ENCODE measurements at regions not wholly inside any gene's neighbourhood (a gene's known extent, or its start where the extent isn't known, plus 50 kb on each side); places are given as distances from the start of the nearest gene placed in this dataset.

DNA sequence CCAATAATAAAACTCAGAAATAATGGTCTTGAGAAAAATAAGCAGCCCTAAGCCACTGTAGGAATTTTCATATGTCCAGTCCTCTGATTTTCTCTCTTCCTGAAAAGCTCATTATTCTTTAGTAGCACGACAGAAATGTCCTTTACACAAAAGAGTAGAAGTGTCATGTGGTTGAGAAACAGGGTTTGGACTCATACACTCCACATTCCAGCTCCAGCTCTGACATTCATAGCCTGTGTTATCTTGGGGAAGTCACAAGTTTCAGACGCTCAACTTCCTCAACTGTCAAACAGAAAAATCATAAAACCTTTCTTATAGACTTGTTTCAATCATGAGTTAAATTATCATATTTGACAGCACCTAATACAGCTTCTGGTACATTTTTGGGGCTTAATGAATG, 511.5 kb downstream of the TNS1 start:
- no peak overlapping the region for H3K27ac ChIP-seq
- TF ChIP-seq, protein P1, sequence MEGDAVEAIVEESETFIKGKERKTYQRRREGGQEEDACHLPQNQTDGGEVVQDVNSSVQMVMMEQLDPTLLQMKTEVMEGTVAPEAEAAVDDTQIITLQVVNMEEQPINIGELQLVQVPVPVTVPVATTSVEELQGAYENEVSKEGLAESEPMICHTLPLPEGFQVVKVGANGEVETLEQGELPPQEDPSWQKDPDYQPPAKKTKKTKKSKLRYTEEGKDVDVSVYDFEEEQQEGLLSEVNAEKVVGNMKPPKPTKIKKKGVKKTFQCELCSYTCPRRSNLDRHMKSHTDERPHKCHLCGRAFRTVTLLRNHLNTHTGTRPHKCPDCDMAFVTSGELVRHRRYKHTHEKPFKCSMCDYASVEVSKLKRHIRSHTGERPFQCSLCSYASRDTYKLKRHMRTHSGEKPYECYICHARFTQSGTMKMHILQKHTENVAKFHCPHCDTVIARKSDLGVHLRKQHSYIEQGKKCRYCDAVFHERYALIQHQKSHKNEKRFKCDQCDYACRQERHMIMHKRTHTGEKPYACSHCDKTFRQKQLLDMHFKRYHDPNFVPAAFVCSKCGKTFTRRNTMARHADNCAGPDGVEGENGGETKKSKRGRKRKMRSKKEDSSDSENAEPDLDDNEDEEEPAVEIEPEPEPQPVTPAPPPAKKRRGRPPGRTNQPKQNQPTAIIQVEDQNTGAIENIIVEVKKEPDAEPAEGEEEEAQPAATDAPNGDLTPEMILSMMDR (IDR thresholded peaks at IDR 0.05), result no peak
- H3K4me3 ChIP-seq (ENCODE audit: low read depth in 1 of 2, low read length in 1 of 2), result no peak overlapping the region
- H3K27me3 ChIP-seq, result no peaks in the 10 kb centered on the region
- H3K9me3 ChIP-seq, result no peaks in the 10 kb centered on the region
- H3K36me3 ChIP-seq, result no peaks in the 10 kb centered on the region
- H3K4me1 ChIP-seq (ENCODE audit: control insufficient read depth in 1 of 2, insufficient read depth in 1 of 2, low read depth in 1 of 2, low read length in 1 of 2), result no peaks in the 10 kb centered on the region

DNA sequence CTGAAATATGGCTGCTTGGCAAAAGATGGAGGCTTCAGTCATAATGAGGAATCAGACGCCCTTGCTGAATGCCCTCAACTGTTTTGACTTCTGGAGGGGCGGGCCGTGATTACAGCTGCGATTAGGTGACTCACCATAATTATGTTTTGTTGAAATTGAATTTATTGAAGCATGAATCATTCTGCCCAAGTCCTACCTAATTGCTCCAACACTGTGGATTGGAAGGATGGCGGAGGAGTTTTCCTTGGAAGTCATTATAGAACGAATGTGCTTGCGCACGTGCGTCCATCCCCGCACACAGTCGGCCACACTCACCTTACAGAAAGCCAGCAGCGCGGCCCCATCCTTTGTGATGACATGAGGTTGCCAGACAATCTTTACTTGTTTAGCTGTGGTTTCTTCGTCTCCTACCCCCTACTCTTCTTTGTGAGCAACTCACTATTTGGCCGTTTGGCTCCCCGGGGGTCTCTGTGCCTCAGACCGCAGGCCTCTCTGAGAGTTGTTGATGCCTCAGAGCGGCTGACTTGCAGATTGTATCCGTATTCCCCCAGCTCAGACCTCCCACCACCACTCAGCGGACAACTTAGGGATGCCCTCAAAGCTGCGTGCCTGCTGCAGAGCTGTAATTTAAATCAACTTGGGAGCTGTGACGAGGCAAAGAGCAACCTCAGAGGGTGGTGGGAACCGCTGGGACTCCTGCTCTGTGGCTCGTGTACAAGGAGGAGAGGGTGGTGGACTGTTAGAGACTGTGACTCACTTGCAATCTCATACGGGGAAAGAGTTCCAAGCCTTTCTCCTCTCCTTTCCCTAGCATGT, 513.4 kb downstream of the TNS1 start:
- TF ChIP-seq, protein P1 (IDR thresholded peaks at IDR 0.05), result no peak
- Histone ChIP-seq H3K4me1 (ENCODE audit: control insufficient read depth in 1 of 2, insufficient read depth in 1 of 2, low read depth in 1 of 2, low read length in 1 of 2) (no peaks in the 10 kb centered on the region), H3K9me3 (no peaks in the 10 kb centered on the region), H3K36me3 (no peaks in the 10 kb centered on the region), H3K27me3 (peaks cover 2% of the 10 kb centered on the region), H3K4me3 (ENCODE audit: low read depth in 1 of 2, low read length in 1 of 2) (no peak overlapping the region), H3K27ac (no peak overlapping the region)

DNA sequence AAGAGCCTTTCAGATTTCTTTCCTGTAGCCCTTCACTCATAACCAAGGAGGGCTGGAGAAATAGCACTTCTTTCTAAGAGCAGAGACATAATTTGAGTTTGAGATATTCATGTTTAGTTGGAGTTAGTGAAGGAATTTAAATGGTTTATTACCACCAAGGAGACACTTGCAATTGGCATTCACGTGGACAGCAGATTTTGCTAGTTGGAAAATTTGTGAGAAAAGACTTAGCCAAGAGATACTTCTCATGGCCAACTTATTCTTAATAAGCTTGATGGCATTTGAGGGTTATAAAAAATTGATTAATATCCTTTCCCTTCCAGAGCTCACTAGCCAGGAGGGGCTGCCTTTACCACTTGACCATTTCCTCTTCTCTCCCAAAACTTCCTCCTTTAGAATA, 518.7 kb downstream of the TNS1 start:
- TF ChIP-seq, protein P1 (IDR thresholded peaks at IDR 0.05), result no peak
- peaks cover 5% of the 10 kb centered on the region for H3K27me3 ChIP-seq
- H3K4me1 ChIP-seq (ENCODE audit: control insufficient read depth in 1 of 2, insufficient read depth in 1 of 2, low read depth in 1 of 2, low read length in 1 of 2), result no peaks in the 10 kb centered on the region
- H3K4me3 ChIP-seq (ENCODE audit: low read depth in 1 of 2, low read length in 1 of 2), result no peak overlapping the region
- no peaks in the 10 kb centered on the region for H3K36me3 ChIP-seq
- no peaks in the 10 kb centered on the region for H3K9me3 ChIP-seq
- no peak overlapping the region for H3K27ac ChIP-seq

DNA sequence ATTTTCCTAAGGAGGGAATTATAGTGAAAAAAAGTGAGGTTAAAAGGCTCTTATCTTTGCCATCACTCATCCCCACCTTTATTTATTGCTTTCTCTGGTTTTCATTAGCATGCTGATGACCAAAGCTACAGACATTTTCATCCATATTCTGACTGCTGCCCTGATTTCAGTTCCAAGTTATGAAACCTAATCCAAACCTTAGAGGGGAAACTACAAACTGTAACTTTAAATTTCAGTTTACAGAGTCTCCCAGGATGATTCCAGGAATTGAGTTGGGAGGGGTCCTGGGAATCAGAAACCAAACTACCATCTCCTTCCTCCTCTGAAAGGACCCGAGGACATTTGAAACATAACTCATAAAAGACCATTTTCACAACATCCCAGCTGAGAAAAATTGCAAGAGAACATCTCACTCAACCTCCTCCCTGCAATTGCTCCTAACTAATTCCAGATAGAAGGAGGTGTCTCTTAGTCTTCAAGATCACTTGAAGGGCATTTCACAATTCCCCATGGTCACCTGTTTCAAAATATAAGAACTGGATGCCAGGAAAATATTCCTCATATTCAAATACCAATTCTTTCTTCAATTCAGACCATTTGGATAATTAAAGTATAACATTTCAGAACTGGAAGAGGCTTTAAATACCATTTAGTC, 520.6 kb downstream of the TNS1 start:
- Histone ChIP-seq H3K36me3 (no peaks in the 10 kb centered on the region), H3K27ac (no peak overlapping the region), H3K27me3 (peaks cover 5% of the 10 kb centered on the region), H3K4me3 (ENCODE audit: low read depth in 1 of 2, low read length in 1 of 2) (no peak overlapping the region), H3K9me3 (no peaks in the 10 kb centered on the region), H3K4me1 (ENCODE audit: control insufficient read depth in 1 of 2, insufficient read depth in 1 of 2, low read depth in 1 of 2, low read length in 1 of 2) (no peaks in the 10 kb centered on the region)
- TF ChIP-seq, protein P1 (IDR thresholded peaks at IDR 0.05), result no peak

DNA sequence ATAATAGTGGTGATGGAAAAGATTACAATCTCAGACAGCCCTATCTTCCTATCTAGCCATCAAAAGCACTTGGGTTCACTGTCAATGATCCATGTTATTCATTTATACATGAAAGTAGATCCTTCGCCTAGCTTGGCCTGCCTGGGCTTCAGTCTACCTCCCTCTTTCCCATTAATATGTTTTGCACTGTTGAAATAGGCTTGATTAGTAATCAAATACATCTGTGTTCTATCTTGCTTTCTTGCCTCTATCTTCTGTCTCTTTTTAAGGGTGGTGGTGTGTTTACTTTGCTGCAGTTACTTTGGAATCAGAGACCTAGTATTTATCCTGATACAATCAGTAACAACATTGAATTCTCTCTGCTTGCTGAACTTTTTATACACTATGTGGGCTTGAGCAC, 521.2 kb downstream of the TNS1 start:
- H3K9me3 ChIP-seq, result no peaks in the 10 kb centered on the region
- H3K36me3 ChIP-seq, result no peaks in the 10 kb centered on the region
- no peaks in the 10 kb centered on the region for H3K4me1 ChIP-seq (ENCODE audit: control insufficient read depth in 1 of 2, insufficient read depth in 1 of 2, low read depth in 1 of 2, low read length in 1 of 2)
- H3K27me3 ChIP-seq, result peaks cover 5% of the 10 kb centered on the region
- no peak overlapping the region for H3K27ac ChIP-seq
- no peak overlapping the region for H3K4me3 ChIP-seq (ENCODE audit: low read depth in 1 of 2, low read length in 1 of 2)
- TF ChIP-seq, protein P1 (IDR thresholded peaks at IDR 0.05), result no peak

Measured in neutrophil (primary cell).